A673 (cell line): ENCODE measurements at regions not wholly inside any gene's neighbourhood (a gene's known extent, or its start where the extent isn't known, plus 50 kb on each side); places are given as distances from the start of the nearest gene placed in this dataset.

Source experiments
- BruUV-seq: library from RNA; stranded (reverse); fragments of 400-500 nt; replicated peaks from 2 replicates; lab custom pipeline; 2021; lab: Mats Ljungman, UMichigan
- CTCF ChIA-PET: fragments of 300-600 bp; sonication (Branson Sonifier 250); formaldehyde crosslinking; loops from one replicate; lab custom pipeline; 2022; ENCODE audit warnings: antibody characterized with exemption; lab: Charles Lee
- POLR2A ChIA-PET: fragments of 300-600 bp; sonication (Branson Sonifier 250); formaldehyde crosslinking; loops from one replicate; lab custom pipeline; 2022; ENCODE audit warnings: antibody characterized with exemption; ENCODE audit not compliant: low non-redundant PET; lab: Charles Lee
- DNase-seq: peaks from one replicate; pipeline ENCODE4 v3.0.0-alpha.2; 2015; ENCODE audit warnings: low spot score
- H3K27ac ChIP-seq: fragments of 200-600 bp; sonication (generic); 2 replicates; pipeline ENCODE4 v1.5.1; 2016; ENCODE audit warnings: mixed run types, low read depth, mild to moderate bottlenecking, mixed read lengths, antibody characterized with exemption, low read length; ENCODE audit not compliant: poor library complexity, severe bottlenecking
- H3K27me3 ChIP-seq: fragments of 200-600 bp; sonication (generic); replicated peaks from 2 replicates; pipeline ENCODE4 v1.6.1; 2017; ENCODE audit warnings: mixed run types, low read depth, mild to moderate bottlenecking, mixed read lengths, antibody characterized with exemption, low read length; ENCODE audit not compliant: insufficient read depth, poor library complexity
- H3K36me3 ChIP-seq: fragments of 200-600 bp; sonication (generic); 2 replicates; pipeline ENCODE4 v1.6.1; 2016; ENCODE audit warnings: mixed run types, mild to moderate bottlenecking, mixed read lengths, antibody characterized with exemption, low read length; ENCODE audit not compliant: insufficient read depth, poor library complexity, severe bottlenecking
- H3K4me1 ChIP-seq: fragments of 200-600 bp; sonication (generic); 2 replicates; pipeline ENCODE4 v1.6.1; 2017; ENCODE audit warnings: mixed run types, mild to moderate bottlenecking, mixed read lengths, antibody characterized with exemption, low read length; ENCODE audit not compliant: insufficient read depth, poor library complexity, severe bottlenecking
- H3K4me3 ChIP-seq: fragments of 200-600 bp; sonication (generic); 2 replicates; pipeline ENCODE4 v1.5.1; 2016; ENCODE audit warnings: low read depth, mixed run types, mild to moderate bottlenecking, mixed read lengths, low read length; ENCODE audit not compliant: poor library complexity, severe bottlenecking
- H3K9me3 ChIP-seq: fragments of 200-600 bp; sonication (generic); 2 replicates; pipeline ENCODE4 v1.6.1; 2016; ENCODE audit warnings: mixed run types, low read depth, mild to moderate bottlenecking, mixed read lengths, antibody characterized with exemption, low read length; ENCODE audit not compliant: poor library complexity, severe bottlenecking
- EZH2 ChIP-seq: fragments of 200-600 bp; sonication (generic); IDR thresholded peaks from 2 replicates; pipeline ENCODE4 v1.6.1; 2017; ENCODE audit warnings: borderline replicate concordance, low read depth, mild to moderate bottlenecking, mixed read lengths, antibody characterized with exemption, low read length; ENCODE audit not compliant: poor library complexity, severe bottlenecking
- intact Hi-C: fragments of 100-400 bp; cut with micrococcal nuclease; formaldehyde crosslinking; loops from one replicate; pipeline ENCODE4 v1.10.0; 2022; ENCODE audit not compliant: unreplicated experiment
- TF ChIP-seq, protein P1 (sequence below): fragments of 300-800, 200-600 bp; sonication (generic); conservative IDR thresholded peaks from 2 replicates; pipeline ENCODE4 v1.5.1; 2017; ENCODE audit warnings: low read depth, mild to moderate bottlenecking, antibody characterized with exemption, low read length, moderate library complexity, mixed read lengths

DNA sequence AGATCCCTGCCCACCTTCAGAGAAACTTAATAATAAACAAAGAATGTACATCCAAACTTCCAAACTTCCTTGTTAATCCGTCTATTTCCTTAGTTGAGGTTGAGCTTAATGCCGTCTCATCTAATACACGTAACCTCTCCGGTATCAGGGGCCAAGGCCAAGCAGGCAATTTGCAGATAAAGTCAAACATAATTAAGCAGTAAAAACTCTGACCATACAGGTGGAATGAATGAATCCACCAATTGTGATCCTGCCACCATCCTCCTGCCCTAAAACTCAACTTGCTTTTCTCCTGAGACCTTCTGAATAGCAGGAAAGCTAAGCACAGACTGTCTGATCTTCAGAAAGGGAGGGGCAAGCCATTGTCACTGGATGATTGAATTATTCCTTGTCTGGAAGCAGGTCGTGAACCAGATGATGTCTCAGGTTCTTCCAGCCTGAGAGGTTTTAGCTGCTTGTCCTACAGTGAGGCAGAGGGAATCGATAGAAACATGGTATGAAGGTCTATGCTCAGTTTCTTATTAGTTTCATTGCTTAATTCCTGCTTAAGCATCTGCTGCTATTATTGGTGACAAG lies 1111.8 kb upstream of the EEF2KMT start:
- ChIA-PET CTCF (no interaction called here), POLR2A (no interaction called here)
- Histone ChIP-seq H3K27me3 (no peaks in the 10 kb centered on the region), H3K4me1 (no peaks in the 10 kb centered on the region), H3K9me3 (no peaks in the 10 kb centered on the region), H3K4me3 (no peak overlapping the region), H3K27ac (no peak overlapping the region), H3K36me3 (no peaks in the 10 kb centered on the region)
- no peak for DNase-seq
- intact Hi-C loops = no loop called here
- TF ChIP-seq EZH2 = no peak
- TF ChIP-seq, protein P1, sequence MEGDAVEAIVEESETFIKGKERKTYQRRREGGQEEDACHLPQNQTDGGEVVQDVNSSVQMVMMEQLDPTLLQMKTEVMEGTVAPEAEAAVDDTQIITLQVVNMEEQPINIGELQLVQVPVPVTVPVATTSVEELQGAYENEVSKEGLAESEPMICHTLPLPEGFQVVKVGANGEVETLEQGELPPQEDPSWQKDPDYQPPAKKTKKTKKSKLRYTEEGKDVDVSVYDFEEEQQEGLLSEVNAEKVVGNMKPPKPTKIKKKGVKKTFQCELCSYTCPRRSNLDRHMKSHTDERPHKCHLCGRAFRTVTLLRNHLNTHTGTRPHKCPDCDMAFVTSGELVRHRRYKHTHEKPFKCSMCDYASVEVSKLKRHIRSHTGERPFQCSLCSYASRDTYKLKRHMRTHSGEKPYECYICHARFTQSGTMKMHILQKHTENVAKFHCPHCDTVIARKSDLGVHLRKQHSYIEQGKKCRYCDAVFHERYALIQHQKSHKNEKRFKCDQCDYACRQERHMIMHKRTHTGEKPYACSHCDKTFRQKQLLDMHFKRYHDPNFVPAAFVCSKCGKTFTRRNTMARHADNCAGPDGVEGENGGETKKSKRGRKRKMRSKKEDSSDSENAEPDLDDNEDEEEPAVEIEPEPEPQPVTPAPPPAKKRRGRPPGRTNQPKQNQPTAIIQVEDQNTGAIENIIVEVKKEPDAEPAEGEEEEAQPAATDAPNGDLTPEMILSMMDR = no peak
- BruUV-seq = no TSS peak

DNA sequence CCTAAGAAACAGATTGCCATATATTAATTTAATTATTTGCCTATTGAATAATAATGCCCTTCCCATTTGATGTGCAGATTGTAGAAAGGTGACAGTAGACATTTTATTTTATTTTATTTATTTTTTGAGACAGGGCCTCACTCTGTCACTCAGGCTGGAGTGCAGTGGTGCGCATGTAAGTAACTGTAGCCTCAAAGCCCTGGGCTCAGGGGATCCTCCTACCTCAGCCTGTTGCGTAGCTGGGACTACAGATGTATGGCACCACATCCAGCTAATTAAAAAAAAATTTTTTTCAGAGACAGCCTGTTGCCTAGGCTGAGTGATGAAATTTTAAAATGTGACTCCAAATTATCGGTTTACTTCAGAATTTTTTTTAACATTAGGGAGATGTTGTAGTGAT lies 1110.0 kb upstream of the EEF2KMT start:
- no peak overlapping the region for H3K4me3 ChIP-seq
- H3K27me3 ChIP-seq = no peaks in the 10 kb centered on the region
- no peak for DNase-seq
- ChIA-PET POLR2A (no interaction called here), CTCF (no interaction called here)
- intact Hi-C loops = no loop called here
- no peaks in the 10 kb centered on the region for H3K9me3 ChIP-seq
- TF ChIP-seq, protein P1 = no peak
- TF ChIP-seq EZH2 = no peak
- no TSS peak for BruUV-seq
- no peaks in the 10 kb centered on the region for H3K4me1 ChIP-seq
- H3K27ac ChIP-seq = no peak overlapping the region
- no peaks in the 10 kb centered on the region for H3K36me3 ChIP-seq

DNA sequence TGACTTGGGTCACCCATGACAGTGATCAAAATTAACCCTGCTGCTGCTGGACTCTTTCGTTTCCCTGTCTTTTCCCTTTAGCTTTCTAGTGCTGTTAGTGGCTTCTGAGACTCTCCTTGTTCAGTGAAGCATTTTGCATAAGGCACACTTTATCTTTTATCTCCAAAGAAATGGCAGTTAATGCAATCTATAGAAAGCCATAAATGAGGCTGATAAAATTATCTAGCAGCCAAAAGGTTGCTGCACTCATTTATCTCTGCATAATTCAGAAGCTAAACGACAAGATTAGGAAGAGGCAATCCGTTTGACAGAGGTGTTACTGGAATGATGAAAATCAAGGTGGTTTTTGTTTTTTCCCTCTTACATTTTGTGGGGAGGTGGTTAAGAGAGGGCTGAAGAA lies 1109.5 kb upstream of the EEF2KMT start:
- ChIA-PET POLR2A (no interaction called here), CTCF (no interaction called here)
- Histone ChIP-seq H3K9me3 (no peaks in the 10 kb centered on the region), H3K4me1 (no peaks in the 10 kb centered on the region), H3K36me3 (no peaks in the 10 kb centered on the region), H3K27ac (no peak overlapping the region), H3K27me3 (no peaks in the 10 kb centered on the region), H3K4me3 (no peak overlapping the region)
- BruUV-seq = no TSS peak
- no peak for DNase-seq
- intact Hi-C loops = no loop called here
- TF ChIP-seq, protein P1 = no peak
- TF ChIP-seq EZH2 = no peak
